OCI-LY1 (cell line): ENCODE measurements at regions not wholly inside any gene's neighbourhood (a gene's known extent, or its start where the extent isn't known, plus 50 kb on each side); places are given as distances from the start of the nearest gene placed in this dataset.

Source experiments
- H2AFZ ChIP-seq: fragments of 200-600 bp; sonication (generic), shearing (Covaris generic); 2 replicates; pipeline ENCODE4 v1.6.0; 2014; ENCODE audit warnings: antibody characterized with exemption, mild to moderate bottlenecking, low read length
- H3F3A ChIP-seq: fragments of 200-600 bp; sonication (generic), shearing (Covaris generic); 2 replicates; pipeline ENCODE4 v1.6.0; 2014; ENCODE audit warnings: mild to moderate bottlenecking, antibody characterized with exemption, low read length, moderate library complexity; ENCODE audit not compliant: insufficient read depth
- H3K27ac ChIP-seq: fragments of 200-600 bp; sonication (generic); 2 replicates; pipeline ENCODE4 v1.5.1; 2014; ENCODE audit warnings: low read length, mixed run types, mild to moderate bottlenecking, low read depth; ENCODE audit not compliant: poor library complexity, severe bottlenecking
- H3K27me3 ChIP-seq: fragments of 200-600 bp; sonication (generic); 2 replicates; pipeline ENCODE4 v1.6.0; 2014; ENCODE audit warnings: antibody characterized with exemption, mild to moderate bottlenecking, low read length, moderate library complexity; ENCODE audit not compliant: insufficient read depth
- H3K36me3 ChIP-seq: fragments of 200-600 bp; sonication (generic); 2 replicates; pipeline ENCODE4 v1.6.1; 2014; ENCODE audit warnings: mild to moderate bottlenecking, antibody characterized with exemption, low read length, moderate library complexity, mixed read lengths; ENCODE audit not compliant: insufficient read depth
- H3K4me1 ChIP-seq: fragments of 200-600 bp; sonication (generic); 2 replicates; pipeline ENCODE4 v1.5.1; 2014; ENCODE audit warnings: mild to moderate bottlenecking, low read length, moderate library complexity; ENCODE audit not compliant: insufficient read depth, severe bottlenecking
- H3K4me2 ChIP-seq: fragments of 200-600 bp; sonication (generic), shearing (Covaris generic); 2 replicates; pipeline ENCODE4 v1.6.1; 2014; ENCODE audit warnings: low read length
- H3K4me3 ChIP-seq: fragments of 200-600 bp; sonication (generic); 2 replicates; pipeline ENCODE4 v1.5.1; 2014; ENCODE audit warnings: low read length, low read depth, mild to moderate bottlenecking, mixed read lengths; ENCODE audit not compliant: poor library complexity, severe bottlenecking
- H3K79me2 ChIP-seq: fragments of 200-600 bp; shearing (Covaris generic); 2 replicates; pipeline ENCODE4 v1.6.1; 2016; ENCODE audit warnings: mixed run types, low read length, mixed read lengths; ENCODE audit not compliant: insufficient read depth
- H3K9ac ChIP-seq: fragments of 200-600 bp; sonication (generic), shearing (Covaris generic); 2 replicates; pipeline ENCODE4 v1.6.1; 2014; ENCODE audit warnings: mild to moderate bottlenecking, low read length, mixed read lengths
- H3K9me2 ChIP-seq: fragments of 200-600 bp; sonication (generic), shearing (Covaris generic); 2 replicates; pipeline ENCODE4 v1.6.1; 2014; ENCODE audit warnings: low read depth, mild to moderate bottlenecking, low read length, mixed read lengths
- H3K9me3 ChIP-seq: fragments of 200-600 bp; shearing (Covaris generic); 2 replicates; pipeline ENCODE4 v1.6.1; 2014; ENCODE audit warnings: low read length, mixed read lengths
- H4K20me1 ChIP-seq: fragments of 200-600 bp; sonication (generic), shearing (Covaris generic); 2 replicates; pipeline ENCODE4 v1.6.0; 2016; ENCODE audit warnings: mild to moderate bottlenecking, low read length; ENCODE audit not compliant: insufficient read depth
- CTCF ChIP-seq: fragments of 200-600 bp; sonication (generic), shearing (Covaris generic); IDR thresholded peaks from 2 replicates; pipeline ENCODE4 v1.5.1; 2017; ENCODE audit warnings: mild to moderate bottlenecking, antibody characterized with exemption, low read length, moderate library complexity, mixed read lengths
- EZH2 ChIP-seq: fragments of 200-600 bp; sonication (generic), shearing (Covaris generic); IDR thresholded peaks from 2 replicates; pipeline ENCODE4 v1.8.0; 2017; ENCODE audit warnings: borderline replicate concordance, mixed run types, mild to moderate bottlenecking, antibody characterized with exemption, low read length, moderate library complexity, mixed read lengths

- no peaks in the 10 kb centered on the region for H3K79me2 ChIP-seq
- no peaks in the 10 kb centered on the region for H3K27me3 ChIP-seq
- H3K4me2 ChIP-seq, result no peak overlapping the region
- no peaks in the 10 kb centered on the region for H3K36me3 ChIP-seq
- H4K20me1 ChIP-seq, result no peaks in the 10 kb centered on the region
- H3K9me2 ChIP-seq, result no peaks in the 10 kb centered on the region
- H3K9ac ChIP-seq, result no peak overlapping the region
- H3K4me1 ChIP-seq, result peaks cover under 1% of the 10 kb centered on the region
- H3K4me3 ChIP-seq, result no peak overlapping the region
- no peaks in the 10 kb centered on the region for H3F3A ChIP-seq
- no peak for TF ChIP-seq EZH2
- no peak for TF ChIP-seq CTCF
- no peak overlapping the region for H2AFZ ChIP-seq
- no peaks in the 10 kb centered on the region for H3K9me3 ChIP-seq
- no peak overlapping the region for H3K27ac ChIP-seq
Measured at GRCh38 chr5:143642791-143643190, 169.2 kb upstream of the HMHB1 start.

- TF ChIP-seq EZH2 (no peak), CTCF (no peak)
- Histone ChIP-seq H3K27me3 (no peaks in the 10 kb centered on the region), H3K4me3 (no peak overlapping the region), H4K20me1 (no peaks in the 10 kb centered on the region), H3K4me2 (no peak overlapping the region), H3K79me2 (no peaks in the 10 kb centered on the region), H3K27ac (no peak overlapping the region), H3F3A (no peaks in the 10 kb centered on the region), H3K9me2 (no peaks in the 10 kb centered on the region), H3K9me3 (no peaks in the 10 kb centered on the region), H3K36me3 (no peaks in the 10 kb centered on the region), H2AFZ (no peak overlapping the region), H3K4me1 (peaks cover 10% of the 10 kb centered on the region), H3K9ac (no peak overlapping the region)
Measured at GRCh38 chr5:143641549-143642355, 170.2 kb upstream of the HMHB1 start.

- Histone ChIP-seq H3K4me3 (no peak overlapping the region), H3K36me3 (no peaks in the 10 kb centered on the region), H3K27me3 (no peaks in the 10 kb centered on the region), H3K79me2 (no peaks in the 10 kb centered on the region), H3K9ac (no peak overlapping the region), H3K9me3 (no peaks in the 10 kb centered on the region), H3K27ac (no peak overlapping the region), H4K20me1 (no peaks in the 10 kb centered on the region), H3K4me1 (peaks cover 18% of the 10 kb centered on the region), H2AFZ (no peak overlapping the region), H3K9me2 (no peaks in the 10 kb centered on the region), H3F3A (no peaks in the 10 kb centered on the region), H3K4me2 (no peak overlapping the region)
- TF ChIP-seq CTCF, result no peak
- no peak for TF ChIP-seq EZH2
Measured at GRCh38 chr5:143638654-143639053, 173.3 kb upstream of the HMHB1 start.
